HK-2 (cell line): ENCODE measurements at regions not wholly inside any gene's neighbourhood (a gene's known extent, or its start where the extent isn't known, plus 50 kb on each side); places are given as distances from the start of the nearest gene placed in this dataset.

Source experiments
- DNase-seq: peaks from one replicate; pipeline ENCODE4 v3.0.0-alpha.2; 2018; ENCODE audit not compliant: unreplicated experiment

DNA sequence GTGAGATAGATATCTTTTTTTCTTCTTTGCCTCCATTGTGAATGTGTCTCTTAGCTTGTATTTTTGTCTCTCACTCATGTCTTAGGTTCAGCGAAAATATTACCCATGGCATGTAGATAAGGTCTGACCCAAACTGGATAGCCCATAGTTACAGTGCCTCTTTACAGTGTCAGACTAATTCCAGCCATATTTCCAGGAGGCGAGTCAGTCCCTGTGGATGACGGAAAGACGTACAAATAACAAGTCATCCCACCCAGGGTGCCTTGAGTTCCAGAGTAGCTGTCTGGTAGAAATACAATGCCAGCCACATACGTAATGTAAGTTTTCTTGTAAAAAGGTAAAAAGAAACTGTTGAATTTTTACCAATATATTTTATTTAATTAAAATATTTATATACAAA lies 157.3 kb downstream of the ZNF281 start:
- no peak for DNase-seq

DNA sequence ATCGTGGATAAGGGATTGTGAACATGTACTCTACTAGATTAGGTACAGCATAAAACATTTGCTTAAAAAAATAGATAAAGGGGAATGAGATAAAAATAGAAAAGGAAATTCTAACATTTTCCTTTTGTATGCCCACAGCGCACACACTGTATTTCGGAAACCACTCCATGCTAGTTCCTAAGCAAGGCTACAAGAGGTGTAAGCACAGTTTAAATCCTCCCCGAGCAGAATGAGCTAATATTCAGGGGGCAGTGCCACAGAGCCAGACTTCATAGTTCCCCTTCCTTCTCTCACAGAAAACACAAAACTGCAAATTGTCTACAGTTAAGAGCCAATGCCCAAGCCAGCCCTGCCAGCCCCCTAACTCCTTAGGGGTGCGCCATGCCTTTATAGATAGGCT lies 159.4 kb downstream of the ZNF281 start:
- DNase-seq, result no peak

DNA sequence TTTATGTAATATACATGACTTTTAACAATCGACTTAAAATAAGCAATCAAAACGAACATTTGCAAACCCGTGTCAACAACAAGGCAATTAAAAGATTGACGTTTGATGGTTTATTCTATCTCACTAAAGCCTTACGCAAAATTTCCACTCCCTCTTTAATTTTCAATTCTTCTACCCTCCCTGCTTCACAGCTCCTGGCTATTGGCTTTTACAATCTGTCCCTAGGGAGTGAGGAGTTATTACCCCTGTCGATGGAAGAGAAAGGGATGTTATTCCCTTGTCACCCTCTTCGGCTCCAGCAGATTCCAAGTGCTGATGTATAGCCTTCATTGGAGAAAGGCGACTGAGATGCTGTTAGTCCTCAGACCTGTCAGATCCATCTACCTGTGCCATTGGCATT lies 161.3 kb downstream of the ZNF281 start:
- no peak for DNase-seq

DNA sequence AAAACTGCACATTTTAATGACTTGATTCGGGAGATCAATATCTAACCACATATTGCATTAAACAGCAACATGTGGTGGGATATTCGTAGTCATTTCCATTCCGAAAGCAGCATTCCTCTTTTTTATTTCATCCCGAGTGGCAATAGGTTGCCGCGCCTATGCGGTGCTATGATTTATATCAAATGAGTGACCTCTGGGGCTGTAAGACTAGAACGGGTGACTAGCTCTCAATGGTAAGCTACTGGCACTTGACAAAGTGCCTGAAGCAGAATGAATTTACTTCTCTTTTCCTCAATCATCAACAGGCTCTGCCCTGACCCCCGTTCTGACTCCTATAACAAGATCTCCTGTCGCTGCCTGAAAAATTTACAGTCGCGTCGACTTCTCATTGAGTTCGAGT lies 162.3 kb downstream of the ZNF281 start:
- DNase-seq, result no peak

DNA sequence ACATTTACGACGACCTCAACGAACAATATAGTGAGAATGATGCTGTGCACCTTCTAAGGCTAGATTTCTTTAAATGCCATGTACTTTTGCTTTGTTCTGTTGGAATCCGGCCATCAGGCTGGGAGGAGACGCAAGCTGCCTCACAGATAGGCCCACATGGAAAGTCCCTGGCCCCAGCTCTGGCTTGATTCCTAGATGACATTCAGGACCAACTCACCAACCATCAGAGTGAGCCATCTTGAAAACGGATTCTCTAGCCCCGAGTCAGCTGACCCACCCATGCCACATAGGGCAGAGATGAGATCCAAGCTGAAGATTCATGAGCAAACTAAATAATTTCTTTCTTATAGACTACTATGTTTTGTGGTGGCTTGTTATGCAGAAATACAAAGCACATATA lies 164.4 kb downstream of the ZNF281 start:
- DNase-seq, result peak; percentile 13

DNA sequence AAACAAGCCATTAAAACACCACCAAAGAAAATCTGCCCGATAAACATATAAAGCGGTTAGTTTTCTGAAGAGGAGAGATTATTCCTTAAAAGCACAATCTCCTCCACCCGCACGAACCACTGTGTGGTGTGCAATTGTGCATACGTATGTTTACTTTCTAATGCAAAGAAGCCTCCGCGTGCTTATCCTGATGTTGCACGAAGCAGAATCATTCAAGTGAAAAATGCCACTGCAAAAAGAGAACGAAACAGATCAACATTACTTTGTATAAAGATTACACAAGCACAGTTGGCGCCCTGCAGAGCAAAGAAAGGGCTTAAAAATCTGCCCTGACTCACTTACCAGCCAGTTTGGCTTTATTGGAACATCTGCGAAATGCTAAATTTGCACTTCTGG lies 166.8 kb downstream of the ZNF281 start:
- no peak for DNase-seq

DNA sequence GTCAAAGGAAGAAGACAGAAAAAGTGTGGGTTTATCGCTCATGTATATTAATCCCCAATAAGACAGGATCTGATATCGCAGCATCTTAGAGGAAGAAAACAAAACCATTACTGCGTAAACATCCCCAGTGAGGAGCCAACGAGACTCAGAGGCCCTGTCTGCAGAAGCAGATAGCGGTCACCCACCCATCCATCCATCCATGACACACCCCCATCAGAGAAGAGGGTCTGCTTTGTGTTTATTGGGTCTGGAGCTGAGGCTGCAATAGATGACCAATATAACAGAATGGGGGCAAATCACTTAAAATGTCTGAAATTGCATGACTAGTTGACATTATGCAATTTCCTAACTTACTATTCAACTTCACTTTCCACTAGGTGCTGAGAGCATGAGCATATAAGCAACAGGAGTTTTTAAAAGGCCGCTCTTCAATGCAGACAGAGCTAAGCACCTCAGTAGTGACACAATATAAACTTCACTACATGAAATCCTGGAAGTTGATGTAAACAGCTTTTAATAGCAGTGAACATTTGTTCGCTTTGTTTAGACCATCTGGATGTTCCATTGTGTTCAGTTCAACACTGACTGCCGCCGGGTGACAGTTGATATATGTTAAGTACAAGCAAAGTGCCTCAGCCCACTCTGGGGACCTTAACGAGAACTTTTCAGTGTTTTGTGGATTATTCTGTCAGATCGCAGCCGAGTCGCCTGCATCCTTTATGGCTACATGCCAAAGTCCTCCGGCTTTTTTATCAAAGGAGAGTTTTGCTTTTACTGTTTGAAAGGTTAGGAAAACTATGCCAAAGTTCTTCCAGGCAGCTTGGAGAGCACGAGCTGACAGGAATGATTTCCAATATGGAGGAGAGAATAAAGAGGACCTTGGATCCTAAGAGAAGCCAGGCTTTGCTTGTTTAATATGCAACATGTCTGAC lies 167.5 kb downstream of the ZNF281 start:
- DNase-seq, result no peak

DNA sequence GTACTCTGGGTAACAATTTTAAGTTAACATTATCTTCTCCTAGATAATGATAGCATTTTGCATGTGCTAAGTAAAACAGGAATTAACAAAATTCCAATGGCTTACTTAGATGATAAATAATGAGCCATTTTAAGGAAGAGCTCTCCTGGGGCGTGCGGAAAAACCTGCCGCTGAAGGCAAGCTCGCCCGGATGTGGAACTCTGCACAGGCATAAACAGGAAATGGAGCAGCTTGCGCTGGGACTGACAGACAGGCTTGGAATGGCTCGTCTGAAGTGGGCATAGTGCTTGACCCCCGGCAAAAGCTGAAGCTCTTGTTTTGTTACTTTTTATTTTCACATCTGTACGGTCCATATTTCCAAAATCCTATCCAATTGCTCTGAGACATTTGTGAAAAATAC lies 169.2 kb downstream of the ZNF281 start:
- DNase-seq, result no peak

DNA sequence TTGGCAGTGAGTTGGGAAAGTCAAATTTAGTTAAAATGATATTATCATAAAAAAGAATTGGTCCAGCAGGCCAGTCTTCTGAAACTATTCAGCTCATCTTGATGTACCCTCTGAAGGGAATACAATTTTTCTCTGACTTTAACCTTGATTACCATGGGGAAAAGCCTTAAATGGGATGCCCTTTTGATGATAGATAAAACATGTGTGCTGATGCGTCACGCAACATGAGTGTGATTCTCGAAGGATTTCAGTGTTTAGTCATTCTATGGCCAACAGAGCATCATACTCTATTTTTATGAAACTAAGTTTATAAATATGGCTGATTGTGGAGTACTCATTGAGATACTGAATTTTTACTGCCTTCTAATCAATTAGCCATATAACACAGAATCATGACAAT lies 171.5 kb downstream of the ZNF281 start:
- no peak for DNase-seq

DNA sequence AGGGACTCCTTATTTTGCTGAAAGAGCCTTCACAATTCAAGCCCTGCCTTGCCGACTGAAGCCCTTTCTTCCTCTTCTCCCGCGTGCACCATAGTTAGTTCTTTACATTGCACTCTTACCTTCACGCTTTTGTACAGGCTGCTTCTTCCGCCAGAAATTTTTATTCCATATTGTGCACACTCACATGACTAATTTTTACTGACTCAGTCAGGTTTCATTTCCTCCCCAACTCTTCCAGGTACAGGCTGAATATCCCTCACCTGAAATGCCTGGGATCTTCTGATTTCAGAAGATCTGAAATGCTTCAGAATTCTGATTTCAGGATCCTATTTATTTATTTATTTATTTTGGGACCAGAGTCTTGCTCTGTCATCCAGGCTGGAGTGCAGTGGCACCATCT lies 172.8 kb downstream of the ZNF281 start:
- no peak for DNase-seq

DNA sequence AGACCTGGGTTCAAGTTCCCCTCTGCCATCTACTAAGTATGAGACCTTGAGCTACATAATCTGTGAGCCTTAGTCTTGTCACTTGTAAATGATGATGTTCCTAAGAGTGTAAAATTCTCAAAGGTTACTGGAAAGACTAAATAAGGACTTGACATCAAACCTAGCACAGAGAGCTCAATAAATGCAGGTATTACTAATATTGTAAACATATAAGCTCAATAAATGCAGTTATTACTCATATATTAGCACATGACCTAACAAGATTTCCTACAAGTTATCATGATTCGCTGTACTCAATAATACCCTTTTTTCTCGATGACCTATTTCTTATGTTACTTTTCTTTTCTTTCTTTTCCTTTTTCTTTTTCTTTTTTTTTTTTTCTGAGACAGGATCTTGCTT lies 174.9 kb downstream of the ZNF281 start:
- DNase-seq, result no peak

DNA sequence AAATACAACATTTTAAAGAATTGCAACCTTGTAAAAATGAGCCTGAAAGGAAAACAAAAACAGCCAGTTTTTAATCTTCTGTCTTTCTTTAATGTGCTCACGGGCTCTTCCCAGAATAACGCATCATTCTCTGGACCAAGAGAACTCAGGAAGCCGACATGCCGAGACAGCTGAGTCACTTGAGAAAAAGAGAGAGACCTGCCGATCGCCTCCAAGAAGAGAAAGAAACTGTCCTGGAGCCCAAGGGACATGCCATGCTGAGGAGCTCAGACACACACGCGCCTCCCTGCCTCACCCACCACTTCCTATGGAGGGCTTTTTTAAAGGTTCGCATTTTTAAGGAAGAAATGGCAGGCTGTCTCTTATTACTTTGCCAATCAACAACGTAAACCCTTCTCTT lies 176.4 kb downstream of the ZNF281 start:
- no peak for DNase-seq

DNA sequence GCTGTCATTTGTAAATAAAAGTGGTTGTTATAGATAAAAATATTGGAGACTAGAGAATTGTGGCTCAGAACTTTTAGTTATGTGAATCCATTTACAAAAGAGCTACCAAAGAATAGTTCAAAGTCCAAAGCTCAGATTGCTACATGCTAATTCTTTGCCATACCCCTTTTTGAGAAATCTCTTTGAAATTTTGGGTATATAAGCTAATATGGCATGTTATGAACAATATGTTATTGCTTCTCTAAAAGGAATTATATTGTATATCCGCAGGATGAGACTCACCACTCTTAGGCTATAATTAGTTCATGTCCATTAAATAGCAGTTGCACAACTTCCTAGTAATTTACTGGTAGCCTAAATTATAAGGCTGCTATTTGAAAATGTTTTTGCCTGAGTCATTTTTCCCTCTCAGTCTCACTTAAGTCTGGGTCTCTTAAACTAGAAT lies 178.0 kb downstream of the ZNF281 start:
- DNase-seq, result no peak

DNA sequence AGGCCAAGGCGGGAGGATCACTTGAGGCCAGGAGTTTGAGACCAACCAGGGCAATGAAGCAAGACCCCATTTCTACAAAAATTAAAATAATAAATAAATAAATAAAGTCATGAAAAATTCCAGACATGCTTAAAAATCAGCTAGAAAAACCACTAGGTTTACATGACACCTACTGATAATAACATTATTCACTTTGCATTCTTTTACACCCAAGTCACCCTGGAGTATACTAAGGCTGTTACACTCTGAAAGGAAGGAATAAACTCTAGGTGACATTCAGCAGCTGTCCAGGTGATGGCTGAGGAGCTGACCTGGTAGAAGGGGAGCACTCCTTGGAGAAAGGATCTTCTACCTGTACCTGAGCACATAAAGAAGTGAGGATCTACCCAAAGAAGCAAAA lies 179.2 kb downstream of the ZNF281 start:
- no peak for DNase-seq

DNA sequence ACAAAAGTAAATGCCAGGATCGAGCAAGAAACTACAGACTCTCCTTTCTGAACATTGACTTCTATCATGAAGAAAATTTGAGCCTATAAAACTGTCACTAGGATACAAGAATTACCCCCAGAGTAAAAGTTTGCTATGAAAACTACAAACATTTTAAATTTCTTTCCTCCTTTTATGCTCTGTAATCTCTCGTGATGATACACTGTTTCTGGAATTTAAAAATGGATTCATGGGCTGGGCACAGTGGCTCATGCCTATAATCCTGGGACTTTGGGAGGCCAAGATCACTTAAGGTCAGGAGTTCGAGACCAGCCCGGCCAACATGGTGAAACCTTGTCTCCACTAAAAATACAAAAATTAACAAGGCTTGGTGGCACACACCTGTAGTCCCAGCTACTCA lies 181.3 kb downstream of the ZNF281 start:
- DNase-seq, result no peak

DNA sequence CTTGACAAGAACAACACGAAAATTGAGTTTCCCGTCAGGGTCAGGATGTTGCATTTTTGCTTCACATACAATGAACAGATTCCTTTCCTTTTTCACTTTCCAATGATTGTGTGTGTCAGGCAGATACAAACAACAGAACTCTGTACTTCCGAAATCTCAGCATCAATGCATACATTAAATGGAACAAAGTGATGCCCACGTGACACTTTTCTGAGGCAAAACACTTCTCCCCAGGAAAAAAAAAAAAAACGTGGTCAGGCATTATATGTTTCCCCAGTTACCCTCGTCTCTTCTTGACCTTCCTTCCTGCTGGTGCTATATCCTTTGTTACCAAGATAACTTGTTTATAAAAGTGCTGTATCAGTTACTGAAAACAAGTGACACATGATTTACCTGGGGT lies 181.8 kb downstream of the ZNF281 start:
- DNase-seq, result no peak
